Activated CD8-positive, alpha-beta memory T cell treated with anti-CD3 and anti-CD28 coated beads for 4 hours (primary cell): ENCODE measurements at regions not wholly inside any gene's neighbourhood (a gene's known extent, or its start where the extent isn't known, plus 50 kb on each side); places are given as distances from the start of the nearest gene placed in this dataset.
A peak's percentile ranks its signal among the peaks of the same experiment; 100 is the strongest.

ENCODE experiments used
- DNase-seq, 2 donors: peaks; one replicate each; pipeline ENCODE4 v3.0.0-alpha.2; 2020; ENCODE audit warnings: low read depth in 2 of 2

GRCh38 chr6:90403489-90404381 lies 107.1 kb upstream of the BACH2 start:
- DNase-seq = no peak

GRCh38 chr6:90402831-90403192 lies 106.2 kb upstream of the BACH2 start:
- no peak for DNase-seq

GRCh38 chr6:90401933-90402830 lies 105.5 kb upstream of the BACH2 start:
- no peak for DNase-seq

- peak in 1 of 2 donors; percentile 52 for DNase-seq
These were observed 103.3 kb upstream of the BACH2 start for GRCh38 chr6:90399970-90400369.

GRCh38 chr6:90397929-90398674 lies 101.5 kb upstream of the BACH2 start:
- peak; percentile 68 to 90 for DNase-seq

- DNase-seq = no peak
These were observed 100.4 kb upstream of the BACH2 start for GRCh38 chr6:90397047-90397446.

GRCh38 chr6:90393232-90393884 lies 96.7 kb upstream of the BACH2 start:
- DNase-seq = peak; percentile 48 to 53

GRCh38 chr6:90390379-90390778 lies 93.7 kb upstream of the BACH2 start:
- DNase-seq = no peak

- no peak for DNase-seq
These were observed 91.8 kb upstream of the BACH2 start for GRCh38 chr6:90388395-90388794.

GRCh38 chr6:90387826-90388225 lies 91.2 kb upstream of the BACH2 start:
- DNase-seq = no peak

- DNase-seq = no peak
These were observed 90.7 kb upstream of the BACH2 start for GRCh38 chr6:90387383-90387775.

GRCh38 chr6:90386399-90387382 lies 90.0 kb upstream of the BACH2 start:
- DNase-seq = no peak

GRCh38 chr6:90385759-90386313 lies 89.2 kb upstream of the BACH2 start:
- no peak for DNase-seq

- DNase-seq = no peak
These were observed 88.1 kb upstream of the BACH2 start for GRCh38 chr6:90384720-90385119.

GRCh38 chr6:90383196-90383822 lies 86.7 kb upstream of the BACH2 start:
- DNase-seq = no peak

GRCh38 chr6:90382760-90383159 lies 86.1 kb upstream of the BACH2 start:
- no peak for DNase-seq

GRCh38 chr6:90375681-90376439 lies 79.2 kb upstream of the BACH2 start:
- DNase-seq = no peak

- no peak for DNase-seq
These were observed 77.6 kb upstream of the BACH2 start for GRCh38 chr6:90374201-90374600.

- DNase-seq = no peak
These were observed 76.2 kb upstream of the BACH2 start for GRCh38 chr6:90372885-90373284.
